Endothelial cell of umbilical vein (primary cell): ENCODE measurements at regions not wholly inside any gene's neighbourhood (a gene's known extent, or its start where the extent isn't known, plus 50 kb on each side); places are given as distances from the start of the nearest gene placed in this dataset.

Experiments used
- BruUV-seq: library from RNA; stranded (reverse); fragments of 400-500 nt; replicated peaks from 2 replicates; lab custom pipeline; 2021; lab: Mats Ljungman, UMichigan
- CTCF ChIA-PET: fragments of 300-600, 350-600 bp; sonication (Branson Sonifier 250); formaldehyde crosslinking; loops from one replicate; lab custom pipeline; 2021; ENCODE audit warnings: antibody characterized with exemption, inconsistent platforms; lab: Charles Lee
- POLR2A ChIA-PET: fragments of 300-600, 350-600 bp; sonication (Branson Sonifier 250); formaldehyde crosslinking; loops from one replicate; lab custom pipeline; 2021; ENCODE audit warnings: antibody characterized with exemption, inconsistent platforms; lab: Charles Lee
- DNase-seq: peaks from one replicate; pipeline ENCODE4 v3.0.0-alpha.2; 2011; ENCODE audit warnings: low read depth, low spot score
- FAIRE-seq: peaks from 2 replicates; lab custom pipeline; 2011; peaks lifted over from hg19 to GRCh38; lab: Jason Lieb, UNC
- H2AFZ ChIP-seq: 2 replicates; pipeline ENCODE4 v1.6.0; 2012; ENCODE audit warnings: low read depth, low read length, control low read depth, inconsistent platforms
- H3K27ac ChIP-seq: 2 replicates; pipeline ENCODE4 v1.5.1; 2011; ENCODE audit warnings: low read depth, mild to moderate bottlenecking, control low read depth, low read length, moderate library complexity; ENCODE audit not compliant: insufficient read depth
- H3K27me3 ChIP-seq, 2 experiments: 2 replicates each; pipeline versions ENCODE4 v1.6.0 to v1.6.1; 2011; ENCODE audit warnings: low read length in 2 of 2, mixed read lengths in 1 of 2; ENCODE audit not compliant: control insufficient read depth in 2 of 2, insufficient read depth in 2 of 2
- H3K36me3 ChIP-seq, 2 experiments: 2 replicates in 1 of 2; 3 replicates in 1 of 2; pipeline ENCODE4 v1.5.1; 2011; ENCODE audit warnings: low read length in 2 of 2, mild to moderate bottlenecking in 1 of 2, moderate library complexity in 1 of 2; ENCODE audit not compliant: control insufficient read depth in 2 of 2, insufficient read depth in 2 of 2; ENCODE audit errors: extremely low read depth in 1 of 2
- H3K4me1 ChIP-seq: 3 replicates; pipeline ENCODE4 v1.5.1; 2011; ENCODE audit warnings: mild to moderate bottlenecking, low read length; ENCODE audit not compliant: control insufficient read depth, insufficient read depth; ENCODE audit errors: extremely low read depth
- H3K4me2 ChIP-seq: 2 replicates; pipeline ENCODE4 v1.6.1; 2011; ENCODE audit warnings: low read length, control low read depth, mixed read lengths; ENCODE audit not compliant: insufficient read depth
- H3K4me3 ChIP-seq, 3 experiments: fragments of 200-600 bp in 1 of 3; sonication (generic), shearing (Covaris generic) in 1 of 3; replicated peaks in 1 of 3; 2 replicates each; pipeline ENCODE4 v1.5.1; 2011 to 2016; ENCODE audit warnings: control low read depth in 3 of 3, low read length in 3 of 3, mild to moderate bottlenecking in 2 of 3, inconsistent platforms in 1 of 3, low read depth in 1 of 3, moderate library complexity in 1 of 3; ENCODE audit not compliant: insufficient read depth in 1 of 3
- H3K79me2 ChIP-seq: 2 replicates; pipeline ENCODE4 v1.6.0; 2012; ENCODE audit warnings: low read length, inconsistent platforms; ENCODE audit not compliant: control insufficient read depth, insufficient read depth
- H3K9ac ChIP-seq: replicated peaks from 2 replicates; pipeline ENCODE3; 2011; ENCODE audit warnings: low read length, control low read depth; ENCODE audit not compliant: insufficient read depth; ENCODE audit errors: extremely low read depth
- H3K9me1 ChIP-seq: replicated peaks from 3 replicates; pipeline ENCODE4 v1.6.0; 2011; ENCODE audit warnings: mild to moderate bottlenecking, low read length; ENCODE audit not compliant: control insufficient read depth, insufficient read depth; ENCODE audit errors: extremely low read depth
- H3K9me3 ChIP-seq: replicated peaks from 2 replicates; pipeline ENCODE4 v1.5.1; 2012; ENCODE audit warnings: low read length, inconsistent platforms; ENCODE audit not compliant: control insufficient read depth, insufficient read depth
- H4K20me1 ChIP-seq: replicated peaks from 2 replicates; pipeline ENCODE3; 2011; ENCODE audit warnings: mild to moderate bottlenecking, low read length; ENCODE audit not compliant: control insufficient read depth, insufficient read depth; ENCODE audit errors: extremely low read depth
- CTCF ChIP-seq, 2 donors: IDR thresholded peaks; 1 replicate in 1 of 2; 2 replicates in 1 of 2; pipeline ENCODE4 v1.5.1; 2011; ENCODE audit warnings: low read length in 2 of 2, mild to moderate bottlenecking in 2 of 2, moderate library complexity in 2 of 2, control low read depth in 1 of 2, inconsistent platforms in 1 of 2, low read depth in 1 of 2; ENCODE audit not compliant: insufficient read depth in 1 of 2; ENCODE audit errors: extremely low read depth in 1 of 2
- EZH2 ChIP-seq: IDR thresholded peaks from 2 replicates; pipeline ENCODE4 v1.6.1; 2012; ENCODE audit warnings: borderline replicate concordance, low read depth, mild to moderate bottlenecking, moderate library complexity, low read length, inconsistent platforms; ENCODE audit not compliant: severe bottlenecking
- FOS ChIP-seq: IDR thresholded peaks from 2 replicates; pipeline ENCODE4 v1.6.1; 2011; ENCODE audit warnings: mild to moderate bottlenecking, low read length, moderate library complexity, borderline replicate concordance; ENCODE audit not compliant: insufficient read depth
- GATA2 ChIP-seq: IDR thresholded peaks from 2 replicates; pipeline ENCODE4 v1.7.0; 2011; ENCODE audit warnings: low read depth, mild to moderate bottlenecking, moderate library complexity, mixed read lengths, low read length; ENCODE audit not compliant: insufficient read length, insufficient read depth
- JUN ChIP-seq: IDR thresholded peaks from 2 replicates; pipeline ENCODE4 v1.6.1; 2011; ENCODE audit warnings: borderline replicate concordance, low read depth; ENCODE audit not compliant: insufficient read length, insufficient read depth
- MYC ChIP-seq: IDR thresholded peaks from one replicate; pipeline ENCODE4 v1.6.1; 2011; ENCODE audit warnings: mild to moderate bottlenecking, low read depth, low read length
- POLR2A ChIP-seq: IDR thresholded peaks from 2 replicates; pipeline ENCODE4 v1.6.1; 2012; ENCODE audit warnings: low read depth, mild to moderate bottlenecking, control low read depth, low read length
- POLR2AphosphoS5 ChIP-seq: IDR thresholded peaks from 2 replicates; pipeline ENCODE4 v1.6.1; 2012; ENCODE audit warnings: low read depth, mild to moderate bottlenecking, control low read depth, low read length, moderate library complexity; ENCODE audit not compliant: insufficient read depth
- dilution Hi-C: fragments of 300-500 bp; cut with MboI; formaldehyde crosslinking; loops from one replicate; pipeline ENCODE4 v1.15.0; 2019; ENCODE audit warnings: low sequenced_read_pairs; ENCODE audit not compliant: extremely low pct_ligation_motif_present
- intact Hi-C: fragments of 100-400 bp; cut with micrococcal nuclease; formaldehyde crosslinking; loops from one replicate; pipeline ENCODE4 v1.10.0; 2022
- TF ChIP-seq, protein P1 (sequence below): IDR thresholded peaks from 2 replicates; pipeline ENCODE4 v1.6.1; 2011; ENCODE audit not compliant: insufficient read depth, insufficient read length

GRCh38 chr15:46955576-46955975, 761.7 kb upstream of the SEMA6D start:
- DNase-seq = no peak
- no peak for TF ChIP-seq EZH2
- TF ChIP-seq GATA2 = no peak
- TF ChIP-seq POLR2A = no peak
- no peak for TF ChIP-seq JUN
- TF ChIP-seq CTCF (IDR thresholded peaks at IDR 0.05; ENCODE audit: extremely low read depth in 1 of 2, insufficient read depth in 1 of 2, low read depth in 1 of 2, low read length in 2 of 2) = no peak
- no peak for TF ChIP-seq MYC
- TF ChIP-seq POLR2AphosphoS5 = no peak
- TF ChIP-seq, protein P1, sequence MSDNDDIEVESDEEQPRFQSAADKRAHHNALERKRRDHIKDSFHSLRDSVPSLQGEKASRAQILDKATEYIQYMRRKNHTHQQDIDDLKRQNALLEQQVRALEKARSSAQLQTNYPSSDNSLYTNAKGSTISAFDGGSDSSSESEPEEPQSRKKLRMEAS = no peak
- no peak for TF ChIP-seq FOS
- no peak for FAIRE-seq
- Histone ChIP-seq H3K9me3 (no peaks in the 10 kb centered on the region), H3K4me3 (no peak overlapping the region), H2AFZ (no peak overlapping the region), H3K4me1 (no peaks in the 10 kb centered on the region), H3K27ac (no peak overlapping the region), H3K36me3 (no peaks in the 10 kb centered on the region), H3K27me3 (no peaks in the 10 kb centered on the region), H4K20me1 (no peaks in the 10 kb centered on the region), H3K9ac (no peak overlapping the region), H3K4me2 (no peak overlapping the region), H3K9me1 (no peaks in the 10 kb centered on the region), H3K79me2 (no peaks in the 10 kb centered on the region)
- no TSS peak for BruUV-seq
- dilution Hi-C loops = no loop called here
- ChIA-PET CTCF (no interaction called here), POLR2A (no interaction called here)
- intact Hi-C loops = no loop called here
